ENCODE measurements at regions not wholly inside any gene's neighbourhood (a gene's known extent, or its start where the extent isn't known, plus 50 kb on each side); places are given as distances from the start of the nearest gene placed in this dataset.

GRCh38 chr9:7622481-7622880 lies 177.1 kb downstream of the DMAC1 start:
- intact Hi-C loops (cut with DNase I, micrococcal nuclease), result no loop called here
- H3K9me3 ChIP-seq, result no peaks in the 10 kb centered on the region
- H3K36me3 ChIP-seq (ENCODE audit: low read depth), result no peaks in the 10 kb centered on the region
- H3K4me1 ChIP-seq (ENCODE audit: low read depth), result no peaks in the 10 kb centered on the region
- DNase-seq, result no peak
- ATAC-seq, result no peak
- no peak overlapping the region for H3K4me3 ChIP-seq
- TF ChIP-seq CTCF (IDR thresholded peaks at IDR 0.05), result no peak

GRCh38 chr9:7615344-7615743 lies 184.2 kb downstream of the DMAC1 start:
- H3K4me1 ChIP-seq (ENCODE audit: low read depth), result no peaks in the 10 kb centered on the region
- no peak for DNase-seq
- no peaks in the 10 kb centered on the region for H3K9me3 ChIP-seq
- TF ChIP-seq CTCF (IDR thresholded peaks at IDR 0.05), result no peak
- intact Hi-C loops (cut with DNase I, micrococcal nuclease), result no loop called here
- H3K36me3 ChIP-seq (ENCODE audit: low read depth), result no peaks in the 10 kb centered on the region
- ATAC-seq, result no peak
- no peak overlapping the region for H3K4me3 ChIP-seq

GRCh38 chr9:7613931-7614330 lies 185.6 kb downstream of the DMAC1 start:
- ATAC-seq, result no peak
- Histone ChIP-seq H3K9me3 (no peaks in the 10 kb centered on the region), H3K36me3 (ENCODE audit: low read depth) (no peaks in the 10 kb centered on the region), H3K4me1 (ENCODE audit: low read depth) (no peaks in the 10 kb centered on the region), H3K4me3 (no peak overlapping the region)
- DNase-seq, result no peak
- TF ChIP-seq CTCF (IDR thresholded peaks at IDR 0.05), result no peak
- intact Hi-C loops (cut with DNase I, micrococcal nuclease), result no loop called here

GRCh38 chr9:7608261-7608660 lies 191.3 kb downstream of the DMAC1 start:
- DNase-seq (no peak), ATAC-seq (no peak)
- no peak for TF ChIP-seq CTCF (IDR thresholded peaks at IDR 0.05)
- Histone ChIP-seq H3K9me3 (no peaks in the 10 kb centered on the region), H3K36me3 (ENCODE audit: low read depth) (no peaks in the 10 kb centered on the region), H3K4me3 (no peak overlapping the region), H3K4me1 (ENCODE audit: low read depth) (peaks cover 3% of the 10 kb centered on the region)
- intact Hi-C loops (cut with DNase I, micrococcal nuclease), result no loop called here

GRCh38 chr9:7607421-7607820 lies 192.2 kb downstream of the DMAC1 start:
- H3K9me3 ChIP-seq, result no peaks in the 10 kb centered on the region
- no peak overlapping the region for H3K4me3 ChIP-seq
- DNase-seq (no peak), ATAC-seq (no peak)
- no peaks in the 10 kb centered on the region for H3K36me3 ChIP-seq (ENCODE audit: low read depth)
- intact Hi-C loops (cut with DNase I, micrococcal nuclease), result no loop called here
- TF ChIP-seq CTCF (IDR thresholded peaks at IDR 0.05), result no peak
- peaks cover 3% of the 10 kb centered on the region for H3K4me1 ChIP-seq (ENCODE audit: low read depth)

- H3K4me3 ChIP-seq, result no peak overlapping the region
- no peak for TF ChIP-seq CTCF (IDR thresholded peaks at IDR 0.05)
- ATAC-seq, result no peak
- H3K9me3 ChIP-seq, result no peaks in the 10 kb centered on the region
- no peak for DNase-seq
- H3K4me1 ChIP-seq (ENCODE audit: low read depth), result peaks cover 3% of the 10 kb centered on the region
- intact Hi-C loops (cut with DNase I, micrococcal nuclease), result no loop called here
- H3K36me3 ChIP-seq (ENCODE audit: low read depth), result no peaks in the 10 kb centered on the region
Observed at GRCh38 chr9:7606591-7606990, 193.0 kb downstream of the DMAC1 start.

Measured in mucosa of descending colon (tissue), 3 donors.